Activated naive CD8-positive, alpha-beta T cell treated with anti-CD3 and anti-CD28 coated beads, Interleukin-2, amount 50 U/mL, for 16 hours (primary cell): ENCODE measurements at regions not wholly inside any gene's neighbourhood (a gene's known extent, or its start where the extent isn't known, plus 50 kb on each side); places are given as distances from the start of the nearest gene placed in this dataset.
"Not testable (repeated sequence)": the region's sequence is repeated elsewhere in the genome, so short reads cannot be mapped to it uniquely, and the experiment has no call there.

ENCODE experiments used
- DNase-seq: peaks from one replicate; pipeline ENCODE4 v3.0.0-alpha.2; 2020; ENCODE audit warnings: low read depth, low spot score

DNA sequence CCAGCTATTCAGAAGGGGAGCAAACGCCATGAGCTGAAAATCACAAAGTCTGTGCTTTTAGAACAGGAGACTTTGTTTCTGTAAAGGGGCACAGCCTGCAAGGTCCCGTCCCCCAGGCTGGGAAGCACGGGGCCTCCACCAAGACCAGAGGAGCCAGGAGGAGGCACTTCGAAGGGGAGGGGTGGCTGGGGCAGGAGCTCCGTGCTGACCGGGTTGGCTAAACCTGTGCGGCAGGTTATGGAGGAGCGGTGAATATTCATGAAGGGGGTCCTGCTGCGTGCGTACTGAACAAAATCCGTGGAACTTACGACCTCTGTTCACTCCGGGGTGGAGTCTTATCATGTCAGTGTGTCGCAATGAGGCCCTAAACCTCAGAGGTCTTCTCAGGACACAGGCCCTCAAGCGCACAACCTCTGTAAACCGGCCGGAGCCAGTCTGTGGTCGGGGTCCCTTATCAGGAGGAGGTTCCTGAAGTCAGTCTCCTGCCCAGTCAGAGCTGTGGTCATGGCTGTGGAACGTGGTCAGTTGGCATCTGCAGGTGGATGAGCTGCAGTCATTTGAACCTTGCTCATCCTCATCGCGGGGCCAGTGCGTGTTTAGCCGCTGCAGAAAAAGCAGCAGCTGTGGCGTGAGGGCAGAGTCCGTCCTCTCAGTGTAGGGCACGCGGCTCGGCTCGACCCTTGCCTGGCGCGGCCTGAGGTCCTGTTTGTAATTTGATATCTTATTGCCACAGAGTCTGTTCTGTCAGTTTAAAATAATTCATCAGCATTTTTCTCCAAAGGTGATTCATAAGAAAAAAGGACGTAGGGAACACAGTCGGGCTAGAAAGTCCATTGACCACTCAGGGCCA is 5507.7 kb upstream of the TPTE start:
- not testable (repeated sequence) for DNase-seq

DNA sequence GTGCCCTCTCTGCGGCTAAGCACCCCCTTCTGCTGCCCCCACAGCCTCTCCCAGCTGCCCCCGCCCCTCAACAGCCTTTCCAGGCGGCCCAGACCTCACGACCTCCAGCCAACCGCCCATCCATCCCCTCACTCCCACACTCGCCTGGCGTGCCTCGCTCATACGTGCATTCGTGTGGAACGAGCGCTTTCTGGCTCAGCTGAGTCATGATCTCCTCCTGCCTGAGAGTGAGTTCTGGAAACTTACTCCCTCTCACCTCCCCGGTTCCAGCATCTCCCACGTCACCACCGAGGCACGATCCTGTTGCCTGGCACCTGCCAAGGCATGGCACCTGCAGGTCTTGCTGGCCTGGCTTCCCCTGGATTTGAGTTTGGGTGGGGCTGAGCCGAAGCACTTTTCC is 5506.2 kb upstream of the TPTE start:
- DNase-seq: not testable (repeated sequence)

DNA sequence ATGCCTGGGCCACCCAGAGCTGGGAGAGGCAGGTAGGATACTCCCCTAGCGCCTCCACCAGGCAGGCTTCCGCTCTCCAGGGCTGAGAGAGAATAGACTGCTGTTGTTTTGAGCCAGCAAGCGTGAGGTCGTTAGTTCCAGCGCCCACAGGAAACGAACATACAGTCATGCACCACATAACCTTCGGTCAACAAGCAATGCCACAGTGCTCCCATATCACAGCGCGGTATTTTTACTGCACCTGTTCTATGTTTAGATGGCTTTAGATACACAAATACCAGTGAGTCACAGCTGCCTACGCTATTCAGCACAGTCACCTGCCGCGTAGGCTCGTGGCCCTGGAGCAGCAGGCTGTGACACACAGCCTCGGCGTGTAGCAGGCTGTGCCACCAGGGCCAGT is 5502.3 kb upstream of the TPTE start:
- DNase-seq: not testable (repeated sequence)

DNA sequence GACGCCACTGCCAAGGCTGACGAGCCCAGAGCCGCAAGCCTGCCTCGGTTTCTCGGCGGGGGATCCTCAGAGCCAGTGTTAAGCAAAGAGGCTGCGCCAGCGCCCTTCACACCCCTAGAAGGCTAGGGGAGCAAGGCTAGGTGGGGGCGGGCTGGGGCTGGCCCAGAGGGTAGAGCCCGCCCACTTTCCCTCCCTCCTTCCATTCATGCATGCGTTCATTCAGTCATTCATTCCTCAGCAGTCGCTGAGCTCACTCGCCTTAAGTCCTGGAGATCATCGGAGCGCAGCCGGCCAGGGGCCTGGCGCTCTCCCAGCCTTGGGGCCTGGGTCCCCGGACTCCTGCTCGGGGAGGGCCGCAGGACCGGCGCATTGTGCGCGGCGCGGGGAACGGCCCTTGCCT is 5499.6 kb upstream of the TPTE start:
- not testable (repeated sequence) for DNase-seq

DNA sequence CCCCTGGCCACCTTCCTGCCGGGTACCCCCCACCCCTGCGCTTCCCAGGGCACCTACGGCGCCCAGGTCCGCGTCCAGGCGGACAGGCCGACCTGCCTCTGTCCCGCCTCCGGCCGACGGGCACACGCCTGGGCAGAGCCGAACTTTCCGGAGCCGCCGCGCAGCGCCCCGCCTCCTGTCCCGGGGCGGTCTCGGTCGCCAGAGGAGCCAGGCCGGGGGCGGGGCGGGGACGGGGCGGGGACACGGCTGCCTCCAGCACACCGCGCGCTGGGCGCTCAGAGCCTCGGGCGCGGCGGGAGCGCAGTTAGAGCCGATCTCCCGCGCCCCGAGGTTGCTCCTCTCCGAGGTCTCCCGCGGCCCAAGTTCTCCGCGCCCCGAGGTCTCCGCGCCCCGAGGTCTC is 5499.1 kb upstream of the TPTE start:
- DNase-seq: not testable (repeated sequence)

DNA sequence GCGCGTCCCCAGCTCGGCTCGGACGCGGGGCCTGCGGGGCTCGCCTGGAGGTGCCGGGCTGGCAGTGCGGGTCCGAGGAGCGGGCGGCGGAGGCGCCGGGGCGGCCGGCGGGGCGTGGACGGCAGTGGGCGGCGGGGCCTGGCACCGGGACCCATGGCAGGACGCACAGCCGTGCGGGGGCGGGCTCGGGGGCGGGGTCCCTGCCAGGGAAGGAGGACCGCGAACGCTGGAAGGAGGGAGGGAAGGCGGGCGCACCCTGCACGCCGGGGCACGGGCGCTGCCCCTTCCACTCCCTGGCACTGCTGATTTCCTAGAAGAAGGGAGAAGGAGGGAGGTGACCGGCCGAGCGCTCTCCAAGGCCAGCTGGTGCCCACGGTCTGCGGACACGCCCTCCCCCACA is 5498.6 kb upstream of the TPTE start:
- DNase-seq: not testable (repeated sequence)

DNA sequence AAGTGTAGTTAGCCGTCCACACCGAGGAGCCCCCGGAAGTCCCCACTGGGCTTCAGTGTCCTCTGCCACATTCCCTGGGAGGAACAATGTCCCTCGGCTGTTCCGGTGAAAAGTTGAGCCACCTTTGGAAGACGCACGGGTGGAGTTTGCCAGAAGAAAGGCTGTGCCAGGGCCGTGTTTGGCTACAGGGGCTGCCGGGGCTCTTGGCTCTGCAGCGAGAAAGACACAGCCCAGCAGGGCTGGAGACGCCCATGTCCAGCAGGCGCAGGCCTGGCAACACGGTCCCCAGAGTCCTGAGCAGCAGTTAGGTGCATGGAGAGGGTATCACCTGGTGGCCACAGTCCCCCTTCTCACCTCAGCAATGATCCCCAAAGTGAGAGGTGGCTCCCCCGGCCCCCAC is 5486.2 kb upstream of the TPTE start:
- DNase-seq: not testable (repeated sequence)

DNA sequence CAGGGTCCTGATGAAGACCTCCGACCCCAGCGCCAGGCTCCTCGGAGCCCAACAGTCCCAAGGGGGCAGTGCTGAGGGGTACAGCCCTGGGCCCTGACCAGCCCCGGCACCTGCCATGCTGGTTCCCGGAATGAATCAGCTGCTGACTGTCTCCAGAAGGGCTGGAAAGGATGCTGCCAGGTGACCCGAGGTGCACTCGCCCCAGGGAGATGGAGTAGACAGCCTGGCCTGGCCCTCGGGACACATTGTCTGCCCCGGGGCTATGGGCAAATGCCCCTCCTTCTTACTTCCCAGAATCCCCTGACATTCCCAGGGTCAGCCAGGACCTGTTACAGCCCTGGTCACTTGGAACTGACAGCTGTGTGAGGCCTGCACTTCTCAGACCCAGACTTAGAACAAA is 5485.8 kb upstream of the TPTE start:
- not testable (repeated sequence) for DNase-seq

DNA sequence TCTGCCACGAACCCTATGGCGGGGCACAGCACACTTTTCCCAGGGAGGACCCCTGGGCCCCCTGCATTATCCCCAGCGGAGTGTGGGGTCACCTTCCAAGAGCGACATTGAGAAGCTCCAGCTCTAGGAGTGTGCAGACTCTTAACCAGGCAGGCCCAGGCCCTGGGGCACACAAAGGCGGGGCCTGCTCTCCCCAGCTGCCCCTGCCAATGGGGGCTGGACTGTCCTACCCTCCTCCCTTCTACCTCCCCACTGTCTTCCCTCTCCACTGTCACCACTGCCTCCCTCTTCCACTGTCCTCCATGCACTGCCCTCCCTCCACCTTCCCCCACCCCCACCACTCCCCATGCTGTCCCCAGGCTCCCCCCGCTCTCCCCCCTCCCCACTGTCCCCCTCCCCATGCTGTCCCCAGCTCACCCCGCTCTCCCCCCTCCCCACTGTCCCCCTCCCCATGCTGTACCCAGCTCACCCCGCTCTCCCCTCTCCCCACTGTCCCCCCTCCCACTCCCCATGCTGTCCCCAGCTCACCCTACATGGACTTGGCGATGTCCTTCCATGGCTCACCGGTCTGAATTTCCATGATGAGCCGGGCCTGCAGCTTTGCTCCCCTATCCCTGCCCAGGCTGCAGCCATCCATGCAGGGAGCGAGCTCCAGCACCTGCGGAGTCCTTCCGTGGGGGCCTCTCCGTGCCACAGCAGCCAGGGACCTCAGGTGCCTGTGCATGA is 5483.6 kb upstream of the TPTE start:
- DNase-seq: not testable (repeated sequence)

DNA sequence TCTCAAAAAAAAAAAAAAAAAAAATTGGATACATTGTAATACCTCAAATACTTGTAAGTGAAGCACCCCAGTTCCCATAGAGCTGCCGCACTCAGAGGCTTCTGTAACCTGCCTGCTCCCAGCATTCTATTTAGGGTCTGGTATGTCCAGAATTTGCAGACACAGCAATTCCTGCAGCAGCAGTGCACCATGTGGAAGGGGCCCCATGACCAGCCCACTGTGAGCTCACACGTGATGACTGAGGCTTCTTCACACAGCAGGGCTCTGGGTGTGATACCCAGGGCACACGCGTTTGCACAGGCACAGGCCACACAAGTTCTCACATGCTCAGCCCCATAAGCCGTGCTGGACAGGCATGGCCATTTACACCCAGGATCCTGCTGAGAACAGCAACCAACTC is 5481.5 kb upstream of the TPTE start:
- not testable (repeated sequence) for DNase-seq

DNA sequence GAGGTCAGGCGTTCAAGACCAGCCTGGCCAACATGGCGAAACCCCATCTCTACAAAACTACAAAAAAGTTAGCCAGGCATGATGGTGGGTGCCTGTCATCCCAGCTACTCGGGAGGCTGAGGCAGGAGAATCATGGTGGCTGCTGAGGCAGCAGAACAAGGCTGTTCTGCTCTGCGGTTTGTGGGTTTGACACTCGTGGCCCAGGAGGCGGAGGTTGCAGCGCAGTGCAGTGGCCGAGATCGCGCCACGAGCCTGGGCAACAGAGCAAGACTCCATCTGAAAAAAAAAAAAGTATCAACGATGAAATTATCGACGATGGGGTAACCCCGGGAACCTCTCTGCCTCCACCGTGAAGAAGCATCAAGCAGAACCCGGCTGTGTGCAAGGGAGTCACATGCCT is 5478.8 kb upstream of the TPTE start:
- DNase-seq: not testable (repeated sequence)

DNA sequence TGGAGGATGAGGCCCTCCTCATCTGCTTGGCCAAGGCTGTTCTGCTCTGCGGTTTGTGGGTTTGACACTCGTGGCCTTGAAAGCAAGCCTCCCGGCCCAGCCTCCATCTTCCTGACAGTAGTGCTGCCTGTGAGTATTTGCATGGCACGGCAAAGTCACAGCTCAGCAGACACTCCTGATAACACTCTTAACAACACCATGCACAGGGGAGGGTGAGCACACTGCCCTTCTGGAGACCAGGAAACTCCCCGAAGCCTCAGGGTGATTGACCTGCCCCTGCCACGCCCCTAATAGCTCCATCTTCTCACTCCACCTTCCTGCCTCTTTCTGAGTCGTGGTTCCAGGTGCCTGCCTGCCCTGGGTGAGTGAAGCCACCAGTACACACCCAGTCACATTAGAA is 5476.6 kb upstream of the TPTE start:
- DNase-seq: not testable (repeated sequence)

DNA sequence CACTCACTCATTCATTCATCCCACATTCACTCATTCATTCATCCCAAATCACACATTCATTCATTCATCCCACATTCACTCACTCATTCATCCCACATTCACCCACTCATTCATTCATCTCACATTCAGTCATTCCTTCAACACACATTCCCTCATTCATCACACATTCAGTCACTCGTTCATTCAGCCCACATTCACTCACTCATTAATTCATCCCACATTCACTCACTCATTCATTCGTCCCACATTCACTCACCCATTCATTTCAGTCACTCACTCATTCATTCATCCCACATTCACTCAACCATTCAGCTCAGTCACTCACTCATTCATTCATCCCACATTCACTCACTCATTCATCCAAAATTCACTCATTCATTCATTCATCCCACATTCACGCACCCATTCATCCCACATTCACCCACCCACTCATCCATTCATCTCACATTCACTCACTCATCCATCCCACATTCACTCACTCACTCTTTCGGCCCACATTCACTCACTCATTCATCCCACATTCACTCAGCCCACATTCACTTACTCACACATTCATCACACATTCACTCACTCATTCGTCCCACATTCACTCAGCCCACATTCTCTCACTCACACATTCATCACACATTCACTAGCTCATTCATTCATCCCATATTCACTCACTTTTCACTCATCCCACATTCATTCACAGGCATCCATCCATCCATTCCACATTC is 5469.9 kb upstream of the TPTE start:
- DNase-seq: not testable (repeated sequence)

DNA sequence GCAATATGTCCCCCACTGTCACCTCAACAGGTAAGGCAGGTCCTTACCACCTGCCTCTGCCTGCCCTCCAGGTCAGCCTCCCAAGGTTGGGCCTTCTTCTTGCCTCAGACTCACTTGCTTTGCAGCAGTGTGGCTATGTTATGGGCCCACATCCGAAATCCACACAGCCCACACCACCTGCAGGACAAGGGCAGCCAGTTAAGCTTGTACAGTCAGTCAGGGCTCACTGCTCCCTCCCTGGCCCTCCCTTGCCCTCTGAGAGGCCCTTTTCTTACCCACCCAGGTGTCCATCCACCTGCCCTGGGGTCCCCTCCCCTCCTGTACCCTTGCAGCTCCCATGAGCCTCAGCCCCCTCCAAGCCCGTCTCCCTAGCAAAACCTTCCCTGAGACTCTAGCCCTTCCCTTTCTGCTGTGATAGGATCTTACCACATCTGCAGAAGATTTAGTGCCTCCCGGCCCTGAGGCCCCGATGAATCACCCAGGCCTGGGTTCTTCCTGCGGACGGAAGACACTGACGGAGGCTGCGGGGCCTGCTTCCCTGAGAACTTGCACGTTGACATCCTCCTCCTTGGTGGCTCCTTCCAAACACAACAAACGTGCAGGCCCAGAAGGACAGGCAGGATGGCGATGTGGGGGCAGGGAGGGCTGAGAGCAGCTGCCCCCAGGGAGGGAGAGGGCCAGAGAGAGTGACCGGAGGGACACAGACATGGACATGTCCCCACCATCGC is 5466.2 kb upstream of the TPTE start:
- not testable (repeated sequence) for DNase-seq

DNA sequence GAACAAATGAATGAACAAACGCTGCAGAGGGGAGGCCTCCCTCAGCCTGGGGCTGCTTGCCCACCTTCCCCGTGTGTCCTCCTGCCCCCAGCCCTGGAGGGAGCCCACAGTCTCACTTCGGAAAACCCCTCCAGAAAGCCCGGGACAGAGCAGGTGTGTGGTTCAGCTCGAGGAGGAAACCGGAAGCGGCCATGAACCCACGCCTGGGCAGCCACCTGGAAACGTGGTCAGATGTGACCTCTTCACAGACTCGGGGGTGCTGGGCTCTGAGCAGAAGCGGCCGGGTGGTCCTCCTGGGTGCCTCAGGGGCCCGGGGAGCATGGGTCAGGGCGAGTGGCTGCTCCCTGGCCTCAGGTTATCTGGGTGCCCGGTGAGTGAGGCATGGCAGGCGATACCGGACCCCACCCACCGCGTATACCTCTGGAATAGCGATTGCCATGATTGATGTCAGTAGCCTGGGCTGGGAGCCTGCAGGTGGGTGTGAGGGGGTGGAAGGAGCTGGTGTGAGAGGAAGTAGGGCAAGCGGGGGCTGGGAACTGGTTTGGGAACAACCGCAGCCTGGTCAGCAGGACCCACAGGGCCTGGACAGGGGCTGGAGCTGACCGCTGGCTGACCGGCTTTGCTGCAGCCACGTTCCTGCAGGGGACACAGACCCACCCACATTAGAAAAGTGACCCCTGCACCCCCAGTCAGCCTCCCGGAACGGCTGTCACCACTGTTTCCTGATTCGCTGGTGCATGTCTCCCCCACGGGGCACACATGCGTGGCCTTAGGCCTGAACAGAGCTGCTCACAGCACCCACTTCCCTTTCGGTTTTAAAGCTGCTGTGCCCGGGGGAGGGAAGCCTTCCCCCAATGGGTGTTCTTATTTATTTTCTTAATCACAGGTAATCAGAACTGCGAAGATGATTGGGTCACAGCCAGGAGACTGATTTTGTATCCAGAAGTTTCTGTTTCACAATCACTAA is 5465.1 kb upstream of the TPTE start:
- not testable (repeated sequence) for DNase-seq

DNA sequence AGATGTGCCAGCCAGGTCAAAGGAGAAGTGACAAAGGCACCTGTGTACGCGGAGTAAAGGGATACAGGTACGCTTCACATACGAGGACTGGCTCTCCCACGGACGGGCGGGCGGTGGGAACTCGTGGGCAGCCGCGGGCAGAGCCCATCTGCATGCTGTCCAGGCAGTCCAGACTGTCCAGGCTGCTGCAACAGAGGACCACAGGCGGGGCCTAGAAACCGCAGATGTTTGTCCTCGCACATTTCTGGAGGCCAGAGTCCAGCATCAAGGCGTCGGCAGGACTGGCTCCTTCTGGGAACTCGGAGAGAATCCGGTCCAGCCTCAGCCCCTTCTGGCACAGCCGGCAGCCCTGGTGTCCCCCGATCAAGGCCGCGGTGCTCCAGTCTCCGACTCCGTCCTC is 5464.3 kb upstream of the TPTE start:
- not testable (repeated sequence) for DNase-seq

DNA sequence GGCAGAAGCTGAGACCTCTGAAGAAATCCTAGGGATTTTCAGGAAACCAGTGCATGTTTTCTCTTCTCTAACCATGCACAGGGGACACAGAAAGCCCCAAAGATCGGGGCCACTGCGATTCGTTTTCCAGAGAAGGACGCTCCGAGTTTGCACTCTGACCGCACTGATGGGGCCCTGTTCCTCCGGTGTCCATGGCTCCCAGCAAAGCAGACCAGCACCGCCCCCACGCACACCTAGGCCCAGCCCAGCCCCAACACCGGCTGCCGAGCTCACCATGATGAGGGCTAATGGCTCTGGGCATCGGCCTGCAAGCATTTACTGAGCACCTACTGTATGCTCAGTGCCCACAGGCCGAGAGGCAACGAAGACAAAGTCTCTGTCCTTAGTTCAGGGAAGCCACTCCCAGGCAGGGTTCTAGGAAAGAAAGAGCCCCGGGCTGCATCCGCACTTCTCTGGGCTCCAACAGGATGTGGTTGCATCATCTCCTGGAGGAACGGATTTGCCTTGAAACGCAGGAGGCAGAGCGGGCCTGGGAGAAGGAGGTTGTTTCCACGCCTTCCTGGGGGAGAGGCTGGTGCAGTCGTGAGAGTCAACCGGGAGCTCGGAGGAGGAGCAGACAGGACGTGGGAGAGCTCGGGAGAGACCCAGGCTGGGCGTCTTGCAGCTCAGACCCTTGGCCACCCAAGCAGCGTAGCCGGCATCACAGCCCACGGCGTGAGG is 5460.9 kb upstream of the TPTE start:
- not testable (repeated sequence) for DNase-seq

DNA sequence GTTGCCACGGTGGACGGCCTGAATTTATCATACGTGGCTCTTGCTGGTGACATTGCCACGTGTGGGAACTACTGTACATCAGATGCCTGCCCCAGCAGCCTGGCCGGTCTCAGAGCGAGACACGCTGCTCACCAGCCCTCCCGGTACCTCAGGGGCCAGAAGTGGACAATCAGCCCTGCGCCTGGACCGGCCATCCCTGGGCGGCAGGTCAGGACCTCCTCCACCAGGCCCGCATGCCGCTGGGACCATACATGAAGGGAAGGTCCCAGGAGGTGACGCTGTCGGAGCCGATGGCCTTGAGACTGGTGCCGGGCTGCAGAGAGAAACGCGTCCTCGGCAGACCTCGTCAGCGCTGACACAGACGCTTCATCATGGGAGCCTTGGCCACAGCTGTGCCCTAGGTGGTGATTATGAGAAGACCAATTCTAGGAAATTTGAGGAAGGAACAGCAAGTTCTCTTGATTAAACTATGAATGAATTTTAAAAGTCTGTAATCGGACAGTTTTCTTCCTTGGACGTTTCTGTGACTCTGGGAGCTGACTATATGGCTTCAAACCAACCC is 5456.7 kb upstream of the TPTE start:
- not testable (repeated sequence) for DNase-seq
